Activated CD8-positive, alpha-beta T cell treated with anti-CD3 and anti-CD28 coated beads for 36 hours (primary cell): ENCODE measurements at regions not wholly inside any gene's neighbourhood (a gene's known extent, or its start where the extent isn't known, plus 50 kb on each side); places are given as distances from the start of the nearest gene placed in this dataset.

ENCODE experiments used
- ATAC-seq: fragments of 200-7000 bp; cut with Tn5 transposase; one replicate; pipeline ENCODE4 v1.10.0; 2021; ENCODE audit warnings: mild to moderate bottlenecking, moderate library complexity
- CTCF ChIA-PET: fragments of 350-600 bp; sonication (Branson Sonifier 250); formaldehyde crosslinking; loops from one replicate; lab custom pipeline; 2021; ENCODE audit warnings: antibody characterized with exemption; lab: Charles Lee
- POLR2A ChIA-PET: fragments of 350-600 bp; sonication (Branson Sonifier 250); formaldehyde crosslinking; loops from one replicate; lab custom pipeline; 2021; ENCODE audit warnings: antibody characterized with exemption; lab: Charles Lee
- DNase-seq: peaks from one replicate; pipeline ENCODE4 v3.0.0-alpha.2; 2020
- H3K27ac Mint-ChIP-seq: one replicate; pipeline ENCODE4 v1.8.0; 2021; ENCODE audit warnings: mild to moderate bottlenecking, mixed read lengths
- H3K27me3 Mint-ChIP-seq: one replicate; pipeline ENCODE4 v1.8.0; 2021; ENCODE audit warnings: mixed read lengths
- H3K36me3 Mint-ChIP-seq: one replicate; pipeline ENCODE4 v1.8.0; 2021; ENCODE audit warnings: low read depth, mixed read lengths
- H3K4me1 Mint-ChIP-seq: one replicate; pipeline ENCODE4 v1.8.0; 2021; ENCODE audit warnings: low read depth, mixed read lengths
- H3K4me3 Mint-ChIP-seq: one replicate; pipeline ENCODE4 v1.8.0; 2021; ENCODE audit warnings: mild to moderate bottlenecking, moderate library complexity, mixed read lengths
- H3K9me3 Mint-ChIP-seq: one replicate; pipeline ENCODE4 v1.8.0; 2021; ENCODE audit warnings: mixed read lengths
- CTCF ChIP-seq: fragments of 200-600 bp; IDR thresholded peaks from one replicate; pipeline ENCODE4 v1.8.0; 2022; ENCODE audit warnings: antibody characterized with exemption, mild to moderate bottlenecking
- intact Hi-C: fragments of 100-400 bp; cut with micrococcal nuclease; formaldehyde crosslinking; loops from one replicate; pipeline ENCODE4 v1.10.0; 2022

- Mint-ChIP-seq H3K36me3 (no peaks in the 10 kb centered on the region), H3K9me3 (no peaks in the 10 kb centered on the region), H3K4me1 (no peaks in the 10 kb centered on the region), H3K4me3 (no peak overlapping the region), H3K27me3 (no peaks in the 10 kb centered on the region), H3K27ac (no peak overlapping the region)
- DNase-seq (no peak), ATAC-seq (no peak)
- ChIA-PET POLR2A (no interaction called here), CTCF (no interaction called here)
- TF ChIP-seq CTCF: no peak
- intact Hi-C loops: no loop called here
Measured at GRCh38 chr3:117520582-117520981, 811.0 kb downstream of the TUSC7 start.

- Mint-ChIP-seq H3K27me3 (no peaks in the 10 kb centered on the region), H3K4me3 (no peak overlapping the region), H3K9me3 (no peaks in the 10 kb centered on the region), H3K4me1 (no peaks in the 10 kb centered on the region), H3K36me3 (no peaks in the 10 kb centered on the region), H3K27ac (no peak overlapping the region)
- CTCF ChIA-PET: no interaction called here
- TF ChIP-seq CTCF: no peak
- intact Hi-C loops: no loop called here
- ATAC-seq: no peak
- DNase-seq: no peak
- POLR2A ChIA-PET: no interaction called here
Measured at GRCh38 chr3:117523418-117523817, 813.8 kb downstream of the TUSC7 start.

GRCh38 chr3:117524890-117525289 lies 815.3 kb downstream of the TUSC7 start:
- Mint-ChIP-seq H3K27me3 (no peaks in the 10 kb centered on the region), H3K9me3 (no peaks in the 10 kb centered on the region), H3K4me3 (no peak overlapping the region), H3K36me3 (no peaks in the 10 kb centered on the region), H3K27ac (no peak overlapping the region), H3K4me1 (no peaks in the 10 kb centered on the region)
- ChIA-PET POLR2A (no interaction called here), CTCF (interaction anchor here (1.2 kb wide), 1 partner anchor 503 kb away, joined by 3 read pairs; no protein-coding TSS in a partner anchor)
- DNase-seq (no peak), ATAC-seq (no peak)
- TF ChIP-seq CTCF: no peak
- intact Hi-C loops: no loop called here

GRCh38 chr3:117526470-117527079 lies 817.0 kb downstream of the TUSC7 start:
- H3K4me3 Mint-ChIP-seq: no peak overlapping the region
- no peaks in the 10 kb centered on the region for H3K36me3 Mint-ChIP-seq
- H3K9me3 Mint-ChIP-seq: no peaks in the 10 kb centered on the region
- intact Hi-C loops: no loop called here
- ATAC-seq (no peak), DNase-seq (peak; percentile 14)
- TF ChIP-seq CTCF: no peak
- H3K27ac Mint-ChIP-seq: no peak overlapping the region
- ChIA-PET POLR2A (interaction anchor here (0.7 kb wide), 1 partner anchor 18 kb away, joined by 3 read pairs; no protein-coding TSS in a partner anchor), CTCF (no interaction called here)
- no peaks in the 10 kb centered on the region for H3K4me1 Mint-ChIP-seq
- H3K27me3 Mint-ChIP-seq: no peaks in the 10 kb centered on the region

- ATAC-seq (no peak), DNase-seq (no peak)
- CTCF ChIA-PET: no interaction called here
- Mint-ChIP-seq H3K27ac (no peak overlapping the region), H3K27me3 (no peaks in the 10 kb centered on the region), H3K4me3 (no peak overlapping the region), H3K4me1 (no peaks in the 10 kb centered on the region), H3K36me3 (no peaks in the 10 kb centered on the region), H3K9me3 (no peaks in the 10 kb centered on the region)
- TF ChIP-seq CTCF: no peak
- intact Hi-C loops: no loop called here
- POLR2A ChIA-PET: no interaction called here
Measured at GRCh38 chr3:117527346-117527745, 817.8 kb downstream of the TUSC7 start.
